Muscle of leg (tissue), 3 donors: ENCODE measurements at regions not wholly inside any gene's neighbourhood (a gene's known extent, or its start where the extent isn't known, plus 50 kb on each side); places are given as distances from the start of the nearest gene placed in this dataset.

Experiments
- DNase-seq: peaks from one replicate; pipeline ENCODE4 v3.0.0; 2013
- H3K27ac ChIP-seq: one replicate; pipeline ENCODE4 v1.5.1; 2013; ENCODE audit warnings: mild to moderate bottlenecking, low read length, control low read depth
- H3K27me3 ChIP-seq: one replicate; pipeline ENCODE4 v1.6.1; 2013; ENCODE audit warnings: low read length; ENCODE audit not compliant: control insufficient read depth, insufficient read depth
- H3K36me3 ChIP-seq: one replicate; pipeline ENCODE4 v1.6.1; 2013; ENCODE audit warnings: low read length; ENCODE audit not compliant: control insufficient read depth, insufficient read depth
- H3K4me1 ChIP-seq: one replicate; pipeline ENCODE4 v1.6.1; 2013; ENCODE audit warnings: low read length; ENCODE audit not compliant: control insufficient read depth, insufficient read depth
- H3K4me3 ChIP-seq: one replicate; pipeline ENCODE4 v1.5.1; 2013; ENCODE audit warnings: low read length, control low read depth
- H3K9me3 ChIP-seq: replicated peaks from 2 replicates; pipeline ENCODE4 v1.6.1; 2013; ENCODE audit warnings: low read depth, low read length; ENCODE audit not compliant: control insufficient read depth
- WGBS: methylation state at CpG from one replicate; pipeline ENCODE4 v1.1.5; 2013; ENCODE audit warnings: missing lambda C conversion rate; ENCODE audit not compliant: insufficient coverage; 5-methylcytosine and 5-hydroxymethylcytosine counted together

DNA sequence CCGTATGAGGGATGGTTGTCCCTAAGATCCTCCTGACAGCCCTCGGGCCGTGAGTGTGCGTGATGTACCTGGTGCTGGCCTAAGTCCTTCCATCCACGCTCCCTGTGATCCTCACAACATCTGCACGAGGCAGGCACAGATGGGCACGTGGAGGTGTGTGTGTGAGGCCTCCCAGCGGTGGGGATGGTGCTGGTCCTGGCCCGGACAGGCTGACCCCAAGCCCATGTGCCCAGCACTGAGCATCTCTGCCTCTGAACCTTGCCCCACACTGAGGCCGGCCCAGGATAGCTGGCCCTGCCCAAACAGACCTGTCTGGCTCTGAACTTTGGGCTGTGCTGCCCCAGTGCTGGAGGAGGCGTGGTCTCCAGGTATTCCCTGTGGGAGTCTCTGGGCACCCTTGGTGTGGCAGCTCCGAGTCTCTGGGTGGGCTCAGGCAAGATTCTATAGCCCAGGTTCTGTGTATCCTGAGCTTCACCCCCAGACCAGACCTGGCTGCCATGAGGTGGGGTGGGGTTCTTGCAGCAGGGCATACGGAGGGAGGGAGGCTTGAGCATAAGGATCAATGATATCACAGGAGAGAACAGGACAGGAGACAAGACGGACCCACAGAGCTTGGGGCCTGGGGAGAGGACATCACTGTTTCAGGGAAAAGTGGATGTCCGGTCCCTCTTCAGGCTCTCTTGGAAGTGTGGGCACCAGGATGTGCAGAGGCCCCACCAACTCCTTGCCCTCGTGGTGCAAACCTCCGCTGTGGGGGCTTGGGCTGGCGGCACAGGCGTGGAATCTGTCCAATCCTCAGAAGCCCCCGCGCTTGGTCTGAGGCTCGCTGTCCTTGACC, 881.8 kb downstream of the BRD1 start:
- Histone ChIP-seq H3K9me3 (no peaks in the 10 kb centered on the region), H3K36me3 (no peaks in the 10 kb centered on the region), H3K4me3 (no peak overlapping the region), H3K27ac (no peak overlapping the region), H3K4me1 (peaks cover 25% of the 10 kb centered on the region), H3K27me3 (peaks cover 5% of the 10 kb centered on the region)
- WGBS, result 85% methylated on average over 20 of the region's 22 CpGs
- DNase-seq, result no peak

DNA sequence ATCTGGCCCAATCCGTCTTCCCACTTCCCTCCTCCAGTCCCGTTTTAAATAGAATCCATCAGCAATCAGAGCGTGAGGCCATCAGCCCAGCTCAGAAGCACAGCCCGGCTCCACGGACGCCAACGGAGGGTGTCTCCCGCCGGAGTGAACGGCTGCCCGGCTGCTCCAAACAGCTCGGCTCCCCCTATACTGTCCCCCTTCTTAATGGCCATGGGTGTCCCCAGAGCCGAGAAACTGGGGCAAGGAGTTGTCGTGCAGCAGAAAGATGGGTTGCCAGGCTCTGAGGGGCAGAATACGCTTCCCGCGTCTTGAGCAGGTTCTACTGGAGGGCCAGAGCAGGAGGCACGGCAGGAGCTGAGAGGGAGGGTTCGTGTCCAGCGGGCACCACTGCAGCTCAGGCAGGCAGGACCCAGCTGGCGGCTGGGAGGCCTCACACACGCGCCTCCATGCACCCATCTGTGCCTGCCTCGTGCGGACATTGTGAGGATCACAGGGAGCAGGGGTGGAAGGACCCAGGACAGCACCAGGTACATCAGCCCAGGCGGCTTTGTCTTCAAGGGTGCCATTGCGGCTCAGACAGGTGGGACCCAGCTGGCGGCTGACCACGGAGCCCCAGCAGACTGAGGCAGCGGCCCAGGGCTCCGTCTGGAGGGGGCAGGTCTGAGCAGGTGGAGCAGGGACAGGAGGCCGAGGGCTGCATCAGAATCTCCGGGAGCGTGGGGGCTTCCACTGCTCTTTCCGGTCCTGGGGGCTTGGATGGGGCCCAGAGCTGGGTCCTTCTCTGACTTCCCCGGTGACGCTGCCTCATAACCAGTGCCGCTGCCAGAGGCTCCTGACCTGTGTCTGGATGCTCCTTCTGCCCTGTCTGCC, 882.7 kb downstream of the BRD1 start:
- H3K4me1 ChIP-seq, result peaks cover 25% of the 10 kb centered on the region
- H3K27me3 ChIP-seq, result peaks cover 2% of the 10 kb centered on the region
- no peak overlapping the region for H3K27ac ChIP-seq
- H3K36me3 ChIP-seq, result no peaks in the 10 kb centered on the region
- no peak overlapping the region for H3K4me3 ChIP-seq
- no peaks in the 10 kb centered on the region for H3K9me3 ChIP-seq
- 76% methylated on average over 36 of the region's 38 CpGs for WGBS
- peak; percentile 41 for DNase-seq

DNA sequence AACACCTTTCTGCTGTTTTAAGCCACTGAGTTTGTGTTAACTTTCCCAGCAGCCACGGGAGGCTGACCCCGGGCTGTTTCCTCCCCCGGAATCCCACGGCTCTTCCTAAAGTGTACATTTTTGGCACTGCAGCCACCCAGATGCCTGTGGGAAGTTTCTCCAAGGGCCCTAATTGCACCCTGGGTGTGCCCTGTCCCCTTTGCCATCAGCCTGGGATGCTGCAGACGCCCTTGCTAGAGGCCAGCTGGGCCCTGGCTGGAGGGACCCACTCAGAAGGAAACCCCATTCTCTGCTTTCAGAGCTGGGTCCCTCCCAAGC, 883.3 kb downstream of the BRD1 start:
- peaks cover 2% of the 10 kb centered on the region for H3K27me3 ChIP-seq
- 40% methylated on average over 5 of the region's 5 CpGs for WGBS
- H3K36me3 ChIP-seq, result no peaks in the 10 kb centered on the region
- no peak for DNase-seq
- H3K9me3 ChIP-seq, result no peaks in the 10 kb centered on the region
- no peak overlapping the region for H3K27ac ChIP-seq
- H3K4me1 ChIP-seq, result peaks cover 25% of the 10 kb centered on the region
- no peak overlapping the region for H3K4me3 ChIP-seq

DNA sequence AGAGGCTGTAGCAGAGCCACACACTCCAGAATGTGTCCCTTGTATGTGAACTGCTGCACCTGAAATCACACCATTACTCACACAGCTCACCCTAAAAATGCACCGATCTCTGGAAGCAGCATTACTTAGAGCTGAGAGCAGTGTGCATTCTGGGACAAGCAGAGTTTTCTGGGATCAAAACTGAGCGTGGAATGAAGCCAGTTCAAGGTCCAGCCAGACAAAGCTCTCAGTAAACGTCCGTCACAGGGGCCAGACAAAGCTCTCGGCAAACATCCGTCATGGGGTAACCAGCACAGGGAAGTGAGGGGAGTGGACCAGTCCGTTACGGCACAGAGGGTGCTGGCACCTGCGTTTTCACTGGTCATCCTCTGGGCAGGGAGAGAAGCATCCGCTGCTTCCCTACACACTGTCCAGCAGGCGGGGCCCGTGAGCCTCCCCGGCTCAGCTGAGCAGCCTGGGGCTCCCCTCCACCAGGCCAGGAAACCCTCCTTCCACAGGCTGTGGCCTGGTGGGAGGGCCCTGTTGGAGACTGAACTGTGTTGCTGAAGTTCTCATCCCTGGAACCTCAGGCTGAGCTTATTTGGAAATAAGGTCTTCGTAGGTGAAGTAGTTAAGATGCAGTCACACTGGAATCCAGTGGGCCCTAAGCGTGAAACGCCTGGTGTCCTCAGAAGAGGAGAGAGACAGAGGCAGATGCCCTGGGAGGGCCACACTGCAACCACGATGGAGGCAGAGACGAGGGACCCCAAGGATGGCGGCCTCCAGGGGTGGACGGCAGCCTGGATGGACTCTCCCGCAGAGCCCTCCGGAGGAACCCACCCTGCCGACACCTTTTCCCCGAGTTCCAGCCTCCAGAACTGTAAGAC, 883.9 kb downstream of the BRD1 start:
- DNase-seq, result peak; percentile 59
- Histone ChIP-seq H3K27me3 (peaks cover 2% of the 10 kb centered on the region), H3K4me1 (peaks cover 25% of the 10 kb centered on the region), H3K4me3 (no peak overlapping the region), H3K27ac (no peak overlapping the region), H3K9me3 (no peaks in the 10 kb centered on the region), H3K36me3 (no peaks in the 10 kb centered on the region)
- WGBS, result 58% methylated on average over 15 of the region's 24 CpGs

DNA sequence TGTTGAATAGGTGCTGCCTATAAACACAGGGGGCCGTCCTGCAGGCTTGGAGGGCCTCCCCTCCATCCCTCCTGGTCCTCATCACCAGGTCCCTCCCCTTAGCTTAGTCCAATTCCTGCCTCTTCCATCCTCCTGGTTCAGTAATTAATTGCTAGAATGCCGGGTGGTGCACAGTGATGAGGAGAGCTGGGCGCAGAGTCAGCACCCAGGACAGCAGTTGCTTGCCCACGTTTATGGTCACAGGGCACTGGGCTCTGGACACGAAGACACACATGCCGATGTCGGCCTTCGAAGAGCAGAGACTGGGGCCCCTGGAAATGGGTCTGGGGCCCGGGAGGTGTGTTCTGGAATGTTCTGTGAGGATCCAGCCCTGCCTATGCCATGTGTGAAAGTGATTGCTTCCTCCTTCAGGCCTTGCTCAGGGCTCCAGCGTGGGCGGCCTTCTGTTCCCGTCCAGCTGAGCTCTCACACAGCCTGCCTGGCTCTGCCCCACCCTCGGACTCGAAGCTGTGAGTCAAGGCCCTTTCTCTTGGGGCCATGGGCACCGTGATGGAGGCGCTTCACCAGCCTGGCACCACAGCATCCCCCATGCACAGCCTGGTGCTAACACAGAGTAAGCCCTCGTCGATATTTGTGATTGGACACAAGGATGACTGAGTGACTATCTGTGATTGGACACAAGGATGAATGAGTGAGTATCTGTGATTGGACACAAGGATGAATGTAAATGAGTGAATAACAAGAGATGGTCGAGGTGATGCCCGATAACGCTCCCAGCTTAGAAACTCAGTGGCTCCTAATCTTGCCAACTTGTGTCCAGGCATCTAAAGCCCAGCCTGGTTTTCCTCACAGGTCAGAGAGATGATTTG, 884.7 kb downstream of the BRD1 start:
- Histone ChIP-seq H3K4me1 (peaks cover 25% of the 10 kb centered on the region), H3K36me3 (no peaks in the 10 kb centered on the region), H3K9me3 (no peaks in the 10 kb centered on the region), H3K4me3 (no peak overlapping the region), H3K27ac (no peak overlapping the region), H3K27me3 (peaks cover 6% of the 10 kb centered on the region)
- no peak for DNase-seq
- WGBS, result 71% methylated on average over 10 of the region's 21 CpGs

DNA sequence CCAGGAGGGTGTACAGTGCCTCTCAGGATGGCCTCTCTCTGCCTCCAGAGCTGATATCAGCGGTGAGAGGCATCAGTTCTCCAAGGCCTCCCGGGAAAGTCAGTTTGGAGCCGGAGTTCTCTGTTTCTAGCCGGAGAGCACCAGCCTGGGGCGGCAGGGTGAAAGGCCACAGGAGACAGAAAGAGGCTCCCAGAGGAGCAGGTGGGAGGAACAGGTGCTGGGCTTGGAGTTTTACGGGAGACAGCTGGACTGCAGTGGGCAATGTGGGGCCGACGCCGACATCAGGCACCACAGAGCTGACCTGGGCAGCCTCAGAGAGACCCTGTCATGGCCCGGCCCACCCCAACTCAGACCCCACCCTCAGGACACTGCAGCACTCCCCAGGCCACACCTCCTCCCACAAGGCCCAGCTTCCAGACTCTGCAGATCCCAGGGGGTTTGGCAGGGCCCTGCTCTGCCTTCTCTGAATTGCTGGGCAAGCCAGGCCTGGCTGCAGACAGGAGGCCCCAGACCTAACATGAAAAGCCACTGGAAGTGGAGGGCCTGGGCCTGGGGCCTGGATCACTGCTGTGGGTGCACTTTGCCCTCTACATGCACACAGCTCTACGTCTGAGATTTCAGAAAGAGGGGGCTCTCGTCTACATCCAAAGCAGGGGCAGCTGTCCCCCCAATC, 885.6 kb downstream of the BRD1 start:
- WGBS, result 70% methylated on average over 10 of the region's 12 CpGs
- no peak overlapping the region for H3K27ac ChIP-seq
- no peak overlapping the region for H3K4me3 ChIP-seq
- peaks cover 25% of the 10 kb centered on the region for H3K4me1 ChIP-seq
- no peaks in the 10 kb centered on the region for H3K36me3 ChIP-seq
- H3K9me3 ChIP-seq, result no peaks in the 10 kb centered on the region
- peaks cover 4% of the 10 kb centered on the region for H3K27me3 ChIP-seq
- DNase-seq, result peak; percentile 38

DNA sequence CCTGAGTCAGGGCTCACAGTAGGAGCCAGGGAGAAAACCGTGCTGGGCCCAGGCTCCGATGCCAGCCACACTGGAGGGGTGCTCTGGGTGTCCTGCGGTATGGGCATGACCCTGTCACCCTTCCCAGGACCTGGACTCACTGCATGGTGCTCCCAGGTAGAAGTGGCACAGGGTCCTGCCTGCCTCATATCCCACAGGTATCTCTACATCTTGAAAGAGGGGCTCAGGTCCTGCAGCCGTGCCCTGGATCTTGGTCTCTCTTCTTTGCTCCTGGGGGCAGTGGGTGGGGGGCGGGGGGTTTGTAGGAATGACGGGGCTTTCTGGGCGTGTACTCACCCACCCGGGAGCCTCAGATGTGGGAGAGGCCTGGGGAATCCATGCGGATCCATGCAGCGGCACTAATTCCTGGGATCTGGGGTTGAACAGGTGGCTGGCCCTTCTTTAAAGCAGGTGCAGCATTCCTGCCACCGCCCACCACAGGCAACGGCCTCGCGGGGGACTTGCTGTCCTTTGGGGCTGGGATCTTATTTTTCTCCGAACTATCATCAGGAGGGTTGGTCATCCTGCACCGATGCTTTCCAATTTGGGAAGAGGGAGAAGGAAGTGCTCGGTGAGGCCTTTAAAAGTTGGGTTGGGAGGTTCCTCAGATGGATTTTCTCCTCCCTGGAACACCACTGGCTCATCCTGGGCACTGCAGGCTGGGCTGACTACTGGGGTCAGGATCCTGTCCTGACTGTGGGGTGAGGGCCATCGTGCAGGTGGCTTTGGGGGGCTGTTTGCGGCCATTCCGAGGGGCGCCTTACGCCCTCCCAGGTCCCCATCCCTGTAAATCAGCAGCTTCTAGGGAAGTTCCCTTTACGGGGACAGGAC, 886.4 kb downstream of the BRD1 start:
- peaks cover 7% of the 10 kb centered on the region for H3K27me3 ChIP-seq
- H3K36me3 ChIP-seq, result no peaks in the 10 kb centered on the region
- peaks cover 3% of the 10 kb centered on the region for H3K9me3 ChIP-seq
- WGBS, result 72% methylated on average over 18 of the region's 23 CpGs
- DNase-seq, result no peak
- peaks cover 25% of the 10 kb centered on the region for H3K4me1 ChIP-seq
- no peak overlapping the region for H3K27ac ChIP-seq
- no peak overlapping the region for H3K4me3 ChIP-seq

DNA sequence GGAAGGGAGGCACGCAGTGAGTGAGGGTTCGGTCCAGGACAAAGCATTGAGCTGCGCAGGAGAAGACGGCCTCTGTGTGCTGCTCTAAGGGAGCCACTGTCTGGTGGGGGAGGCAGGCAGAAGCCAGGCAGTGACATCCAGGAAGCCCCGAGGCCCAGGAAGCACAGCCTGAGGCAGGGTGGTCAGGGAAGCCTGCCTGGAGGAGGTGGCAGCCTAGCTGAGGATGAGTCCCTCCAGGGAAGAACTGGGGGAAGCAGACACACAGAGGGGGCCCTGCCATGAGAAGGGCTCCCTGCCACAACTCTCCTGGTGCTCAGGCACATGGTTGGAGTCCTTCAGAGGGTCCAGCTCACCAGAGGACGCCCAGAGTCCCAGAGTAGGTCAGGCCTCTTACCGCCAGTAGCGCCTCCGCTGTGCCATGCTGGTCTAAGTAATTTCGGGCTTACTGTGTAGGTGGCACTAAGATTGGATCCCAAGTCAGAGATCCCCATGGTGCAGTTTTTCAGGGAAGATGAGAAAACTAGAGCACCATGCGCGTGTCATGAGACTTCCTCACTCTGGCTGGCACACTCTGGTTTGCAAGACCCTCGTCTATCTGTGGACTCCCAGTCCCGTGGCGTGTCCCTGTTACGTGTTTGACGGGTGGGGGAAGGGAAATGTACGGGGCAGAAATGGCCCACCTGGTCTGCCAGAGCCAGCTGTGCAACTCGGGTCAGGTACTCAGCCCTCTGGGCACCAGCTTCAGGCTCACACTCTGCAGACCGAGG, 887.2 kb downstream of the BRD1 start:
- H3K4me3 ChIP-seq, result no peak overlapping the region
- H3K27me3 ChIP-seq, result peaks cover 7% of the 10 kb centered on the region
- peaks cover 25% of the 10 kb centered on the region for H3K4me1 ChIP-seq
- H3K9me3 ChIP-seq, result peaks cover 4% of the 10 kb centered on the region
- DNase-seq, result no peak
- 80% methylated on average over 20 of the region's 20 CpGs for WGBS
- no peaks in the 10 kb centered on the region for H3K36me3 ChIP-seq
- H3K27ac ChIP-seq, result no peak overlapping the region
